ENCODE measurements at regions not wholly inside any gene's neighbourhood (a gene's known extent, or its start where the extent isn't known, plus 50 kb on each side); places are given as distances from the start of the nearest gene placed in this dataset.

- no peaks in the 10 kb centered on the region for H3K9me3 ChIP-seq (ENCODE audit: control insufficient read depth, low read depth, low read length)
- no peak overlapping the region for H3K9ac ChIP-seq (ENCODE audit: low read length)
- H3K27me3 ChIP-seq (ENCODE audit: control insufficient read depth, insufficient read depth, low read length) = no peaks in the 10 kb centered on the region
- no peaks in the 10 kb centered on the region for H3K36me3 ChIP-seq (ENCODE audit: control insufficient read depth, low read depth, low read length)
- H3K27ac ChIP-seq (ENCODE audit: low read length) = no peak overlapping the region
- no peak overlapping the region for H3K4me3 ChIP-seq (ENCODE audit: low read length)
- H3K4me1 ChIP-seq (ENCODE audit: control insufficient read depth, low read depth, low read length) = peaks cover 4% of the 10 kb centered on the region
Measured at GRCh38 chr1:67599085-67599484, 85.9 kb upstream of the GADD45A start.

GRCh38 chr1:67601539-67601938, 83.5 kb upstream of the GADD45A start:
- Histone ChIP-seq H3K27me3 (ENCODE audit: control insufficient read depth, insufficient read depth, low read length) (no peaks in the 10 kb centered on the region), H3K9me3 (ENCODE audit: control insufficient read depth, low read depth, low read length) (no peaks in the 10 kb centered on the region), H3K36me3 (ENCODE audit: control insufficient read depth, low read depth, low read length) (no peaks in the 10 kb centered on the region), H3K9ac (ENCODE audit: low read length) (no peak overlapping the region), H3K27ac (ENCODE audit: low read length) (no peak overlapping the region), H3K4me3 (ENCODE audit: low read length) (no peak overlapping the region), H3K4me1 (ENCODE audit: control insufficient read depth, low read depth, low read length) (peaks cover 4% of the 10 kb centered on the region)

GRCh38 chr1:67601955-67602354, 83.0 kb upstream of the GADD45A start:
- Histone ChIP-seq H3K36me3 (ENCODE audit: control insufficient read depth, low read depth, low read length) (no peaks in the 10 kb centered on the region), H3K9me3 (ENCODE audit: control insufficient read depth, low read depth, low read length) (no peaks in the 10 kb centered on the region), H3K9ac (ENCODE audit: low read length) (no peak overlapping the region), H3K27ac (ENCODE audit: low read length) (no peak overlapping the region), H3K4me3 (ENCODE audit: low read length) (no peak overlapping the region), H3K27me3 (ENCODE audit: control insufficient read depth, insufficient read depth, low read length) (no peaks in the 10 kb centered on the region), H3K4me1 (ENCODE audit: control insufficient read depth, low read depth, low read length) (peaks cover 4% of the 10 kb centered on the region)

GRCh38 chr1:67604778-67605177, 80.2 kb upstream of the GADD45A start:
- Histone ChIP-seq H3K36me3 (ENCODE audit: control insufficient read depth, low read depth, low read length) (no peaks in the 10 kb centered on the region), H3K9ac (ENCODE audit: low read length) (no peak overlapping the region), H3K27ac (ENCODE audit: low read length) (no peak overlapping the region), H3K27me3 (ENCODE audit: control insufficient read depth, insufficient read depth, low read length) (no peaks in the 10 kb centered on the region), H3K4me3 (ENCODE audit: low read length) (no peak overlapping the region), H3K4me1 (ENCODE audit: control insufficient read depth, low read depth, low read length) (peaks cover 4% of the 10 kb centered on the region), H3K9me3 (ENCODE audit: control insufficient read depth, low read depth, low read length) (no peaks in the 10 kb centered on the region)

- Histone ChIP-seq H3K4me3 (ENCODE audit: low read length) (no peak overlapping the region), H3K9me3 (ENCODE audit: control insufficient read depth, low read depth, low read length) (no peaks in the 10 kb centered on the region), H3K27me3 (ENCODE audit: control insufficient read depth, insufficient read depth, low read length) (no peaks in the 10 kb centered on the region), H3K9ac (ENCODE audit: low read length) (no peak overlapping the region), H3K36me3 (ENCODE audit: control insufficient read depth, low read depth, low read length) (no peaks in the 10 kb centered on the region), H3K4me1 (ENCODE audit: control insufficient read depth, low read depth, low read length) (peaks cover 4% of the 10 kb centered on the region), H3K27ac (ENCODE audit: low read length) (no peak overlapping the region)
Measured at GRCh38 chr1:67605209-67605780, 79.7 kb upstream of the GADD45A start.

- H3K9me3 ChIP-seq (ENCODE audit: control insufficient read depth, low read depth, low read length) = no peaks in the 10 kb centered on the region
- no peak overlapping the region for H3K4me3 ChIP-seq (ENCODE audit: low read length)
- H3K27me3 ChIP-seq (ENCODE audit: control insufficient read depth, insufficient read depth, low read length) = no peaks in the 10 kb centered on the region
- no peaks in the 10 kb centered on the region for H3K4me1 ChIP-seq (ENCODE audit: control insufficient read depth, low read depth, low read length)
- H3K9ac ChIP-seq (ENCODE audit: low read length) = no peak overlapping the region
- no peaks in the 10 kb centered on the region for H3K36me3 ChIP-seq (ENCODE audit: control insufficient read depth, low read depth, low read length)
- H3K27ac ChIP-seq (ENCODE audit: low read length) = no peak overlapping the region
Measured at GRCh38 chr1:67607286-67607685, 77.7 kb upstream of the GADD45A start.

- Histone ChIP-seq H3K27me3 (ENCODE audit: control insufficient read depth, insufficient read depth, low read length) (no peaks in the 10 kb centered on the region), H3K9ac (ENCODE audit: low read length) (no peak overlapping the region), H3K9me3 (ENCODE audit: control insufficient read depth, low read depth, low read length) (no peaks in the 10 kb centered on the region), H3K4me3 (ENCODE audit: low read length) (no peak overlapping the region), H3K4me1 (ENCODE audit: control insufficient read depth, low read depth, low read length) (no peaks in the 10 kb centered on the region), H3K36me3 (ENCODE audit: control insufficient read depth, low read depth, low read length) (no peaks in the 10 kb centered on the region), H3K27ac (ENCODE audit: low read length) (no peak overlapping the region)
Measured at GRCh38 chr1:67607699-67608098, 77.3 kb upstream of the GADD45A start.

- Histone ChIP-seq H3K27me3 (ENCODE audit: control insufficient read depth, insufficient read depth, low read length) (no peaks in the 10 kb centered on the region), H3K36me3 (ENCODE audit: control insufficient read depth, low read depth, low read length) (no peaks in the 10 kb centered on the region), H3K27ac (ENCODE audit: low read length) (no peak overlapping the region), H3K4me1 (ENCODE audit: control insufficient read depth, low read depth, low read length) (no peaks in the 10 kb centered on the region), H3K9me3 (ENCODE audit: control insufficient read depth, low read depth, low read length) (no peaks in the 10 kb centered on the region), H3K4me3 (ENCODE audit: low read length) (no peak overlapping the region), H3K9ac (ENCODE audit: low read length) (no peak overlapping the region)
Measured at GRCh38 chr1:67608661-67609576, 76.1 kb upstream of the GADD45A start.

- no peaks in the 10 kb centered on the region for H3K4me1 ChIP-seq (ENCODE audit: control insufficient read depth, low read depth, low read length)
- H3K36me3 ChIP-seq (ENCODE audit: control insufficient read depth, low read depth, low read length) = no peaks in the 10 kb centered on the region
- no peaks in the 10 kb centered on the region for H3K9me3 ChIP-seq (ENCODE audit: control insufficient read depth, low read depth, low read length)
- H3K27me3 ChIP-seq (ENCODE audit: control insufficient read depth, insufficient read depth, low read length) = no peaks in the 10 kb centered on the region
- no peak overlapping the region for H3K27ac ChIP-seq (ENCODE audit: low read length)
- H3K4me3 ChIP-seq (ENCODE audit: low read length) = no peak overlapping the region
- no peak overlapping the region for H3K9ac ChIP-seq (ENCODE audit: low read length)
Measured at GRCh38 chr1:67609577-67610341, 75.2 kb upstream of the GADD45A start.

GRCh38 chr1:67610450-67610849, 74.6 kb upstream of the GADD45A start:
- Histone ChIP-seq H3K27me3 (ENCODE audit: control insufficient read depth, insufficient read depth, low read length) (no peaks in the 10 kb centered on the region), H3K4me1 (ENCODE audit: control insufficient read depth, low read depth, low read length) (no peaks in the 10 kb centered on the region), H3K27ac (ENCODE audit: low read length) (no peak overlapping the region), H3K9ac (ENCODE audit: low read length) (no peak overlapping the region), H3K4me3 (ENCODE audit: low read length) (no peak overlapping the region), H3K9me3 (ENCODE audit: control insufficient read depth, low read depth, low read length) (no peaks in the 10 kb centered on the region), H3K36me3 (ENCODE audit: control insufficient read depth, low read depth, low read length) (no peaks in the 10 kb centered on the region)

- H3K36me3 ChIP-seq (ENCODE audit: control insufficient read depth, low read depth, low read length) = no peaks in the 10 kb centered on the region
- no peak overlapping the region for H3K9ac ChIP-seq (ENCODE audit: low read length)
- no peak overlapping the region for H3K27ac ChIP-seq (ENCODE audit: low read length)
Measured at GRCh38 chr1:67611846-67612245, 73.2 kb upstream of the GADD45A start.

More at GRCh38 chr1:67611846-67612245, 73.2 kb upstream of the GADD45A start:
- no peaks in the 10 kb centered on the region for H3K4me1 ChIP-seq (ENCODE audit: control insufficient read depth, low read depth, low read length)
- no peak overlapping the region for H3K4me3 ChIP-seq (ENCODE audit: low read length)
- no peaks in the 10 kb centered on the region for H3K9me3 ChIP-seq (ENCODE audit: control insufficient read depth, low read depth, low read length)
- no peaks in the 10 kb centered on the region for H3K27me3 ChIP-seq (ENCODE audit: control insufficient read depth, insufficient read depth, low read length)
